Activated gamma-delta T cell (primary cell): ENCODE measurements at regions not wholly inside any gene's neighbourhood (a gene's known extent, or its start where the extent isn't known, plus 50 kb on each side); places are given as distances from the start of the nearest gene placed in this dataset.
"Not testable (repeated sequence)": the region's sequence is repeated elsewhere in the genome, so short reads cannot be mapped to it uniquely, and the experiment has no call there.

Source experiments
- DNase-seq: peaks from one replicate; lab custom pipeline; 2025; lab: John Stamatoyannopoulos, UW

DNA sequence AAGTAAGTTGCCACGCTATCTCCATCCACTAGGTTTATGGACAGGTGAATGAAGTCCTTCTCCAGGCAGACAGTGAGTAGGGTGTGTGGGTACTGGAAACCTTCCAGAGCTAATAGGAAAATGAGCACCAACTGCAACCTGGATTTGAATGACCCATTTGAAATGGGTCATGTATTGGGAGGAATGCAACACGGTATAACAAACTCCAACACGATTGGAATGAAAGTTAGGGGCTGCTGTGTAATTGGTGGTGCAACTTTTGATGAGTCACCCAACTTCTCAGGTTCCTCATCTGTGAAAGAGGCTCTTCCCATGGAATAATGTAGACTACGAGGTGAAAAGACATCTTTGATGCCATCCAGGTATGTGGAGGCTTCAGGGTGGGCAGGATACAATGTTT lies 241.4 kb upstream of the PODXL start:
- DNase-seq: no peak

DNA sequence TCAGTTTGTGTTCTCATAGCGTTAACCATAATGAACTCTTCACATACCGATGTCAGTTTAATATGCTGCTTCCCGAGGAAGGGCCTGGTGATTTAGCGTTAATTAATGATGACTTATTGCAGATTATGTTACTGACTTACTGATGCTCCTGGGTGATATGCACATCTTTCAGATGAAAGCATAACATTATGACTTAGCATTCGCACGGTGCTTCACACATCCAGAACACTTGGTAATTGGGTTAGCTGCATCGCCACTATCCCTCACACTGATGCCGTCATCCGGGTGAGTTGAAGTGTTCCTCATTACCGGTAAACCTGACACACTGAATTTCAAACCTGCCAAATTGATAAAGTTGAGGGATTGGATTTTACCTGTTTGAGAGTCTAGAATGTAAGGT lies 239.0 kb upstream of the PODXL start:
- no peak for DNase-seq

DNA sequence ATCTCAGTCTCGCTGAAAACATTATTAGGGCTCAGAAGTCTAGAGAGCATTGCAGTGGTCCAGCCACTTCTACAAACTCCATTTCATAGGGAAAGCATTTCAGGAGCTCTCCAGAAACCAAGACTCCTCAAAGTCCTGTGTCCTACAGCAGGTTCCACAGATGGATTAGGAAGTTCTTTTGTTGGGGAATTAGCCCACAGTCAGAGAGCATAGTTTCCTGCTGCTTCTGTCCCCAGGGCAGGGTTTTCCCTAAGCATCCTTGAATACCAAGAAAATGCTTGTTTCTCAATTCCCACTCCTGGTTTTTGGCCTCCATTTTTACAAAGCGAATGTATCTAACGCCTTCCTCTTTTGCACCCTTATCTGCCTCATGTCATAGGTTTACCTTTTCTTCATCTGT lies 235.9 kb upstream of the PODXL start:
- DNase-seq: no peak

DNA sequence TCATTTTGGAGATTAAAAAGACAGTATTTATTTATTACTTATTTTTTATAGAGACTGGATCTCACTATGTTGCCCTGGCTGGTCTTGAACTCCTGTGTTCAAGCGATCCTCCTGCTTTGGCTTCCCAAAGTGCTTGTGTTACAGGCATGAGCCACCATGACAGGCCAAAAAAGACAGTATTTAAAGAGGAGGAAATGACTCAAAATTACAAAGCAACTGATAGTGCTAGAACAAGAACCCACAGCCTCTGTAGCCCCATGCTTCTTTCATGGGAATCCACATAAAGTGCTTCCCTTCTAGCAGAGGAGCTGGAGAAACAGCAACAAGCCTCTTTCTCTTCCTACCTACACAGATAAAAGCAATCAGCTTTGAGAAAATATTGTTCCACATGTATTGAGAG lies 230.7 kb upstream of the PODXL start:
- DNase-seq: no peak

DNA sequence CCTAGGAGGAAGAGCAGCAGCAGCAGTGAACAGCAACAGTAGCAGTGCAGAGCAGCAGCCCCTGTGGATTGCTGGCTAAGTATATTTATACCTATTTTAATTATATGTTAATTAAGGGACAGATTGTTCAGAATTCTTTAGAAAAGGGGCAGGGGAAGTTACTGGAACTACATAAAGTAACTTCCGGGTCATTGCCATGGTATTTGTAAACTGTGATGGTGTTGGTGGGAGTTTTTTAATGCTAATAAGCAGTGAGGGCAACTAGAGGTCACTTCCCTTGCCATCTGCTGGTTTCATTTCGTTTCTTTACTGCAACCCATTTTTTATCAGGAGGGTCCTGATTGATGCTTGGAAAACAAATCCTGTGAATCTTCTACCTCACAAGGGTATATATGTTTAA lies 229.8 kb upstream of the PODXL start:
- DNase-seq: no peak

DNA sequence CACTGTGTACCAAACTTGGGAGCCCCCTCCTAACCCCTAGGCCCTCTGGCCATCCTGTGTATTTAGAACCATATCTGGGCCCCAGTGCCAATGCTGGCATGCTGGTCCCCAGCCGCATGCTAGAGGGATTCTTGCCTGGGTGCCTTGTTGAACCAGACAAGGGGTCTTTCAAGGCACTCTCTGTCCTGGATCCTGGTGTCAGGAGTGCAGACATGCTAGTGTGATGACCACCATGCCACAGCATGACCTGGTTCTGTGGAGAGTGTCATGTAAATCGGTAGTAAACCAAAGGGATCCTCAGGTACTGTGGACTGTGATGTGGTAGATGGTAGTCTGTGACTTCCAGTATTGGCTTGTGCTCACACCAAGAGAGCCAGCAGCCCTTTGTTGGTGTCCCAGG lies 222.2 kb upstream of the PODXL start:
- no peak for DNase-seq

DNA sequence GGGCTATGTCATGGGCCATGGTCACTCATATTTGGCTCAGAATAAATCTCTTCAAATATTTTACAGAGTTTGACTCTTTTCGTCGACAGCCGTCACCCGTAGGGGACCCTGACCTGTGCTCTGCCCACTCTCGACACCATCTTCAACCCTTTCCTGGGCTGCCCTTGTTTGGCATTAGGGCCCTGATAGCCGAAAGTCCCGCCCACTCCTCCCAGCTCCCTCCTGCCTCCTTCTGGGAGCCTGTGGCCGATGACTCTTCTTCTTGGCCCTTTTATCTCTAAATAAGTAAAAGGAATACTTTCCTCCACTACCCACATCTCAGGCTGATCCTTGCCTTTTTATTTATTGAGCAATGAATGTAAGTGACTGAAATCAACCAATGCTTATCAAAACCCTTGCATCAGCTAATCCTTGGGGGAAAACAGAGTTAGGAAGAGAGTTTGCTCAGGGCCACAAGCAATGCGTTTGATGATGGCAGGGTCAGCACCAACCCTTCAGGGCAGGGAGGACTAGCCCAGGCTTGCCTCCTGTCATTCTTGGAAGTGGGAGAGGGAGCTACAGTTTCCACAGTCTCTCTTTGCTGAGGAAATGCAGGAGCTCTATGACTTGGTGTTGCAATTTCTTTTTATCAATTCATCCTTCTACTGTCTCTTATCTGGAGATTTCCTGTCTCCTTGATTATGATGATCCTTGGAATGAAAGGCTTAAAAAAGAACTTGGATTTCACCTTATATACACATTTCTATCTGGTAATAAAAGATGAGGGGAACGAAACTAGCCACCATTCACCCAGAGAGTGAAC lies 218.2 kb upstream of the PODXL start:
- no peak for DNase-seq

DNA sequence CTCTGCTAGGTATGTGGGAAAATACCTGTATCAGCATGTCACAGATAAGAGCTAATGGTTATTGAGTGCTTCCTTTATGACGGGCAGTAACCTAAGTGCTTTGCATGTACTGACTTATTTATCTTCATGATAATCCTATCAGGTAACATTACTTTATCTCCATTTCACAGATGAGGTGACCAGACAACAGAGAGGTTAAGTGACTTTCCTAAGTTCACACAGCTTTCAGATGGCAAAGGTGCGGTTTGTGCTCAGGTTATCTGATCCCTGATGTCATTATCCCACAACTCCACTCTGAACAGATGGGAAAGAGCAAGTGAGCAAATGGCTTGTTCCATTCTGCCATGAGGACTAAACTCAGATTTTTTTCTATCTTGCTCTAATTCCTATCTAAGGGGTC lies 217.0 kb upstream of the PODXL start:
- no peak for DNase-seq

DNA sequence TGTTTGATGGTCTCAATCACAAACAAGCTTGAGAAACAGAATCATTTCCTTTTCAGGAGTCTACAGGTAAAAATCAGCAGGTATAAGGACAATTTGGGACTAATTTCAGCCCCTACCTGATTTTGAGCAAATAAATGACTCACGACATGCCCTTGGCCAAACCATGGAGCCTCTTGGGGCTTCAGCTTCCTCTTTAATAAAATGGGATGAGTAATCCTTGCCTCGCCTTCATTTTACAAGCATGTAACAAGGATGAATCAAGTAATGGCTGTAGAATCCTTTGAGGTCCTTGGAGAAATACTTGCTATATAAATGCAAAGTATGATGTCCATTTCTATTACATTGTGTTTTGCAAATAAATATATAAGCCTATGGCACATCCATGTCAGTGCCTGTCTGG lies 212.8 kb upstream of the PODXL start:
- DNase-seq: no peak

DNA sequence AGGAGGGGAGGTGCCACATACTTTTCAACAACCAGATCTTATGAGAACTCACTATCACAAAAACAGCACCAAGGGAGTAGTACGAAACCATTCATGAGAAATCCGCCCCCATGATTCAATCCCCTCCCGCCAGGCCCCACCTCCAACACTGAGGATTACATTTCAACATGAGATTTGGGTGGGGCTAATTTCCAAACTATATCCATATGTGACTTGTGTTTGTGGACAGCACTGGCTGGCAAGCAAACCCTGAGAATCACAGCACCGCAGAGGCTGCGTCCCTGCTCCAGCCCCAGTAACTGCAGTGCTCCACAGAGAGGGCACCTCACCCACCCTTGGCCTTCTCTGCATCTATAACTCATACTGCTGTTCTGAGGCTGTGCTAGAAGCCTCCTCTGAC lies 211.2 kb upstream of the PODXL start:
- no peak for DNase-seq

DNA sequence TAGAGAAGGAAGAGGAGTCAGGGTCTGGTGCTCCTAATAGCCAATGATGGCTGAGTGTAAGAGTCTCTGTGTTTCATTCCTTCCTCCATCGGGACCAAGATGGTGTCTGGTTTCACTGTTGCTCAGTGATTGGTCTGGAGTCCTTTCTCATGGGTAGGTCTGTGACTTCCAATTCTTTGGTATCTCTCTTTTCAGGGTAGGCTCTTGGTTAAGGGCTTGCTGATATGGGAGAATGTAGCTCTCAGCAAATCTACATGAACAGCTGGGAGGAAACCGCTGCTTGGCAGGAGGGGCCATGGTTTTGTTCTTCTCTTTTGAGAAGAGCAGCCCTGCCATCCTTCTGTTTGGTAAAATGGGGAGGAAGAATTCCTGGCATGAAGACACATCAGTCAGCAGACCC lies 209.1 kb upstream of the PODXL start:
- no peak for DNase-seq

DNA sequence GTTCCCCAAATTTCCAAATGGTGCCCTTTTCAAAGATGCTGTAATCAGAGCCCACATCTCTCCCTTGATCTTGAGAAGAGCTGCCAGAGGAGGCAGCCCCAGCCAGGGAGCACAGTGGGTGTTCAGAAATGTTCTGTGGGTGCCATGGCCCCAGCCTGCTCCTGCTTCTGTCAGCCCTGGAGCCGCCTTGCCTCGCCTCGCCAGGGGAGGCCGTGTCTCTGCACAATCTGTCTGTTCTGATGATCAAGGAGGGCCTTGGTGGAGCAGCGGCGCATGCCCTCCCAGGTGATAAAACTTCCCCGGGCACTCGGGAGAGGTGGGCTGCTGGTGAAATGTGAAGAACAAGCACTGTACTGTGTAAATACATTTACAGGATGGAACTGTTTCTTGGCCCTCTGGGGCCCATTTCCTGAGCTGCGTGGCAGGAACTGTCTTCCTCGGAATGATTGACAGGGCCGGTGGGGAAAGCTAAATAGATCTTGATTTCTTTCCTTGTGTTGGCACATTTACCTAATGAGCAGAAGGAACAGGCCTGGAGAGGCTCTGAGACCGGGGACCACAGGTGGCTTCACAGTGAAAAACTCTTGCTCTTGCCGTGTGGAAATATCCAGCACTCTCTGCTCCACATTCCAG lies 207.8 kb upstream of the PODXL start:
- DNase-seq: no peak

DNA sequence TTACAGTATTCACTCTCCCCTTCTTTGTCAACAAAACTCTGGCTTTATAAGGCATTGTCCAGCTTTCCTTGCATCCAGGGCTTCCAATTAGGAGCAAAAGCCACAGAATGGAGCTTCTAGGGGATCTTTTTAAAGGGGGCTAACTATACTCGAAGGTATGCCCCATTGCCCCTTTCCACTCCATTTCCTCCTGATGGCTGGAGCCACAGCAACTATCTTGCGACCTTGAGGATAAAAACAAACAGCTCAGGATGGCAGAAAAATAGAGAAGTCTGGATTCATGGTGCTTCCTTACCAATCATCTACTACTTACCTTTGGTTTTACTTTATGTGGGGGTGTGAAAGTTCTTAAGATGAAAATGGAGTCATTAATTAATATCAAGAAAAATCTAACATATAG lies 206.3 kb upstream of the PODXL start:
- no peak for DNase-seq

DNA sequence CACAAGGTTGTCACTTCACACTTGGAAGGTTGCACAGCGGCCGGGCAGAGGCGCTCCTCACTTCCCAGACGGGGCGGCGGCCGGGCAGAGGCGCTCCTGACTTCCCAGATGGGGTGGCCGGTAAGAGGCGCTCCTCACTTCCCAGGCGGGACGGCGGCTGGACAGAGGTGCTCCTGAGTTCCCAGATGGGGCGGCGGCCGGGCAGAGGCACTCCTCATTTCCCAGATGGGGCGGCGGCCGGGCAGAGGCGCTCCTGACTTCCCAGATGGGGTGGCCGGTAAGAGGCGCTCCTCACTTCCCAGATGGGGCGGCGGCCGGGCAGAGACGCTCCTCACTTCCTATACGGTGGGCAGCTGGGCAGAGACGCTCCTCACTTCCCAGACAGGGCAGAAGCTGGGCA lies 199.4 kb upstream of the PODXL start:
- not testable (repeated sequence) for DNase-seq

DNA sequence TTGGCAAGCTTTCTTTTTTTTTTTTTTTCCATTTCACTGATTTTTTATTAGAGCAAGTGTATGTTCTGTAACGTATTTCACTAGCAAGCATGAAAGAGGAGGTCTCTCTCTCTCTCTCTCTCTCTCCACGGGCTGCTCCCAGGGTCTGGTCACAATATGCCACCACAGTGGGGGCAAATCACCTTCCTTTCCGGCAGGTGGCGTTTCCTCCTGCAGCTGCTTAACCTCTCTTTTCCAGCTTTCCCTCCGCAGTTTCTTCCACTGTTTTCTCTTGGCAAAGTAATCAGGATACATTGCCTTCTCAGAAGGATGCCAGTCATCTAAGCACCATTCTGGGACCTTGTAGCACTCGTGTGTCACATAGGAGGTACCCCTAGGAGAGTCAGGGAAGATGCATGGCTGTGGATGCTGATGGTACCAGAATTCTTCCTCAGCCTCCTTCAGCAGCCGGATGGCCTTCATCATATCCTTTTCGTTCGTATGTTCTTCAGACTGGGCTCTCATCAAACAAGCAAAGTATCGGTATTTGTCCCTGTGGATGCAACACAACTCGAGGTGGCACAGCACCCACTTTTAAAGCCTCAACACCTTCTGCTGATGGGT lies 197.3 kb upstream of the PODXL start:
- no peak for DNase-seq

DNA sequence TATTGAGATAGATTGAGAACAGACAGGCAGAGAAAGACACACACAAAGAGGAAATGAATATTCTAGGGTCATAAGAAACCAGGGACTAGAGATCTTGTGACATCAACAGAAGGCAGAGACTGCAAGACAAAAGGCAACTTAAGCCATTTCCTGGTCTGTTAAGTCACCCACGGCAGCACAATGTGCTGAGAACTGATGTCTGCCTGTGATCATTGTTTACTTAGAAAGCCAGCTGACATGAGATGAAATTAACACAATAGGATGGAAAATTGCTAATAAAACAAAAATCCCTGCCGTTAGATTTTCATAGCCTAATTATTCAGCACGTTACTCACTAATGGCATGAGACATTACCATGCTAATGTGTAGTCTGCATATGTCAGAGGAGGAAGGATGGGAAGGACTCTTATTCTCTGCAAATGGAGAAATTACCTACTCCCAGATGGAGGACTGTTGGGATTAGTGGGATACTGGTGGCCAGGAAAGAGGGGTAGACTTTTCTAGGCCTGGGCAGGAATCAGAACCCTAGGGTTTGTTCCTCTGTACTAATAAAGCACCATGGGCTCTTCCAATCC lies 191.3 kb upstream of the PODXL start:
- DNase-seq: no peak

DNA sequence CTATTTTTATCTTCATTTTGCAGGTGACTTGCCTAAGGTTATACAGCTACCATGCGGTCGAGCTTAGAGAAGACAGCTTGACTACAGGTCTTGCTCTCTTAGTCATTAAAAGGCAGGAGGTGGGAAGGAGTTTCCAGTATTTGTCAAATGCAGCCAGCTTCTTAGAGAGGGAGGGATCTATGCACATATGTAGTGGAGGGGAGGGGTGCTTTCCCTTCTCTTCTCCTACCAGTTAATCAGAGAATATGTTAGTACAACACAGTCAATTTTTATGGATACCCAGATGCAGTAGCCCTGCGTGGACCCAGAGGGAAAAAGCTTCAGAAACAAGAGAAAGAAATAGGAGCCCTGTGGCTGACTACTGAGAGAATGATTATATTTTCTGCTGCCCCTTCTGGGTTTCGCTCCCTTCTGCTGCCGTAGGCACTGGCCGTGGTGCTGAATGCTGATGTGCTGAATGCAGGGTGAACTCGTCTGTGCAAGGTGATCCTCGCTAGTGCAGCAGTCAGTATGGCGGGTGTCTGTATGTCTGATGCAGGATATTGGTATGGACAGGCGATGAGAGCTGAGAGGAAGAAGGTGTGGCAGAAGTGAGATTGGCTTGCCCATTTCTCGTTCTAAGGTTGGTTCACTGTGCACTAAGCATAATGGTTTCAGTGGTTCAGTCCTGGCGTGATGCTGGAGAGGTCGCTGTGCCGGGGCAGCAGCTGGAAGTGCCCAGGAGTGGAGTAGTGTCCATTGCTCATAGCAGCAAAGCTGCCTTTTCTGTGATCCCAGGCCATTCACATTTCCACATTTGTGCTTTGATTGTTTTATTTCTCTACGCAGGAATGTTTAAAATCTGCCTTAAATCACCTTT lies 189.2 kb upstream of the PODXL start:
- DNase-seq: no peak

DNA sequence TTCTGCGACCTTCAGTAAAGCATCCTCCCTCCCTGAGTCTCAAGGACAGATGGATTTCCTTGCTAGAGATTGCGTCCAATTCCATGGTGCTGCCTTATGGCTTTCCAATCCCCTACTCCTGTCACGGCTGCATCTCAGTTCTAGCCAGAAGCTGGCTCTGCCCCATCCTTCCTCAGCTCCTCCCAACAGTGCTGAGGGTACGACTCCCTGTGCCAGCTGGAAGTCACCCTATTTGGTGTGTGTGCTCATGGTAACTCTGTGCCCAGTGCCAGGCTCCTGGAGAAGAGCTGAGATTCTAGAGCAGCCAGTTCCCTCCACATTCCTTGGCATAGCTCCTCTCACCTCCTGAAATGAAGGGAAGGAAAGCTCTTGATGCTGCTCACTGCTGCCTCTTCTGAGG lies 185.0 kb upstream of the PODXL start:
- DNase-seq: no peak

DNA sequence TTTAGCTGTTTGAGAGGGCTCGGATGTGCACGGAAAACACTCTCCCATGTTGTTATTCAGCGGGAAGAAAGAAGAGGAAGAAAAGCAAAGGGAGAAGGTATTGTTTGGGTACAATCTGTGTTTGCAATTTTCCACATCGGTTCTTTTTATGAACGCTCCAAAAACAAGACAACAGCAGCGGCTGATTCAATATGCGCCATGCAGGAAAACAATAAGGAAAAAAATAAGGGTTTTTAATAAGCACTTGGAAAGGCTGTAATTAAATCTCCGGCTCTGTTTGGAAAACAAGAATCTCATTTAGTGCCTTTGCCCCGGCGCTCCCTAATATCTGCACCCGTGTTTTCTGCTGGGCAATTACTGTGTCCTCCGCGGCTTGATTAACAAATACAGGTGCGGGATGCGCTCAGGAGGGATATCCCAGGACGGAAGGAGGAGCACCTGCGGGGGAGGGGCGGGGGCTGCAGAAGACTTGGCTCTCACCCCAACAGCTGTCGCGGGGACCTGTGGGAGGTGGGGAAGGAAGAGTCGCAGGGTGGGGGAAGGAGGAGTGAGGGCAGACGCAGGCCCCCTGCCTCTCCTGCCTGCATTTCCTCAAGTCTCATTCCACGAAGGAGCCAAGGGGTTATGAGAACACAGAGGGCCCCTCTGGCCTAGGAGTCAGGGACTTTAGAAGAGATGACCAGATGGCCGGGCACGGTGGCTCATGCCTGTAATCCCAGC lies 181.5 kb upstream of the PODXL start:
- no peak for DNase-seq

DNA sequence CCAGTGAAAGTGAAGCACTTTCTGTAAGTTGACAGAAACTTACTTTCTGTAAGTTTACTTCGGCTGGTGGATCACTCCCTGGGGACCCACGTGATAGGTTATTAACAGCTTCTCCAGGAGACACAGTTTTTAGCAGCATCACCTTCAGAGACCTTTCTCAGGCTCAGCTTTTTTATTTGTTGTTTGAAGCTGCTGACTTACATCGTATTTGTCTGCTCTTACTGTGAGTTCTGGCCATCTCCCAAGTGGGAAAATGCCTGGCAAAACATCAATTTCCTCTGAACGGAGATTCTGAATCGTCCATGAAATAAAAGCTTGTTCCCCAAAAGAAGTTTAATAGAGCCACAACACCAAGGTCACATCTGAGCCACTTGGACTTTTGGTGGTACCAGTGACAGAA lies 178.7 kb upstream of the PODXL start:
- no peak for DNase-seq

DNA sequence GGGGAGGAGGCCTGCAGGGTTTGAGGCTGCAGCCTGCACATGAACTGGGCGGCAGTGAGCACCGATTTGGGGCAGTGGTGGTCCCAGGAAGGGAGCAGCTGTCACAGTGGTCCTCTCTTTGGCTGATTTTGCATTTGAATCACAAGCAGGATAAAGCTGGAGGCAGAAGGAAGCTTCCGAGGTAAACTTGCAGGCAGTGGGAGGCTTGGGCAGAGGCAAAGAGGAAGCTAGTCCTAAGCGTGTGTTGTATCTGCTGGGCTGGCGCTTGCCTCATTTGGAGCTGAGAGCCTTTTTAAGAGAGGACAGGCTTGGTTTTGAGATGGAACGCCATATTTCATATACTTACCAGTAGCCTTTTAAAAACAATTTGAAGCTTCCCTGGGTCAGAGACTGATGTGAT lies 177.2 kb upstream of the PODXL start:
- no peak for DNase-seq

DNA sequence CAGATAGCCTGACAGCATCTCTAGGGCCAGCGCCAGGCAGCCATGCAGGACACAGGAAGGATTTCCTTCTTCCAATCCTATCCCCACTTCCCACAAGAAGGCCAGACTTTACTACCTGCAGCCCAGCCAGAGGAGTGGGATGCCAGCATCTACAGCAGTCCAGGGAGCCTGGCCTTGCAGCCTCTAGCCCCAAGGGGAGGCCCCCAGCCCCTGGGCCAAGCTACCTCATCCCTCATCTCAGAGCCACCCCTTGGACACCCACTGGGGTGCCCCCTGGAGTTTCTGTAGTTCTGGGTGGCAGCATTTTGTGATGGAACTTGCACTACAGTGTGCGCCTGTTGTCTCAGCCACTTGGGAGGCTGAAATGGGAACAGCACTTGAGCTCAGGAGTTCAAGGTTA lies 170.8 kb upstream of the PODXL start:
- DNase-seq: no peak
